AG10803 (cell line): ENCODE measurements at regions not wholly inside any gene's neighbourhood (a gene's known extent, or its start where the extent isn't known, plus 50 kb on each side); places are given as distances from the start of the nearest gene placed in this dataset.

Experiments
- DNase-seq: peaks from one replicate; pipeline ENCODE4 v3.0.0; 2010; ENCODE audit warnings: low read depth
- H3K4me3 ChIP-seq: 2 replicates; pipeline ENCODE4 v1.5.1; 2011; ENCODE audit warnings: mild to moderate bottlenecking, low read length, control low read depth
- TF ChIP-seq, protein P1 (sequence below): conservative IDR thresholded peaks from 2 replicates; pipeline ENCODE4 v1.5.1; 2011; ENCODE audit warnings: mild to moderate bottlenecking, low read length, control low read depth, inconsistent platforms

DNA sequence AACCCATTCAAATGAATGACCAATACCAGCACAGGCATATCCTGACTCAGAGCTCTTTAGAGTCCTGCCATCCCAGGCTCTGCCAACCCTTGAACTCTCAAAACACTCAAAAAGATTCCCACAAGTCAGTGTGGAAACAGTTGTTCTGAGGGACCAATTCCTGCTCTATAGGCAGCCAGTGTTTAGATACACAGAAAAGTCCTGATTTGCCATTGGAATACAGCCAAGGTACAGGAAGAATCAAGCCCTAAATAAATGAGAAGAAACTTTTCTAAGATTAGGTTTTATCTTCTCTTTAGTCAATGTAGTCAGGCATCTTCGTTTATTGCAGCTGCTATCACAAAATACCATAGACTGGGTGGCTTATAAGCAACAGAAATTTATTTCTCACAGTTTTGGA, 626.8 kb upstream of the ARID1B start:
- no peak overlapping the region for H3K4me3 ChIP-seq
- no peak for DNase-seq
- TF ChIP-seq, protein P1, sequence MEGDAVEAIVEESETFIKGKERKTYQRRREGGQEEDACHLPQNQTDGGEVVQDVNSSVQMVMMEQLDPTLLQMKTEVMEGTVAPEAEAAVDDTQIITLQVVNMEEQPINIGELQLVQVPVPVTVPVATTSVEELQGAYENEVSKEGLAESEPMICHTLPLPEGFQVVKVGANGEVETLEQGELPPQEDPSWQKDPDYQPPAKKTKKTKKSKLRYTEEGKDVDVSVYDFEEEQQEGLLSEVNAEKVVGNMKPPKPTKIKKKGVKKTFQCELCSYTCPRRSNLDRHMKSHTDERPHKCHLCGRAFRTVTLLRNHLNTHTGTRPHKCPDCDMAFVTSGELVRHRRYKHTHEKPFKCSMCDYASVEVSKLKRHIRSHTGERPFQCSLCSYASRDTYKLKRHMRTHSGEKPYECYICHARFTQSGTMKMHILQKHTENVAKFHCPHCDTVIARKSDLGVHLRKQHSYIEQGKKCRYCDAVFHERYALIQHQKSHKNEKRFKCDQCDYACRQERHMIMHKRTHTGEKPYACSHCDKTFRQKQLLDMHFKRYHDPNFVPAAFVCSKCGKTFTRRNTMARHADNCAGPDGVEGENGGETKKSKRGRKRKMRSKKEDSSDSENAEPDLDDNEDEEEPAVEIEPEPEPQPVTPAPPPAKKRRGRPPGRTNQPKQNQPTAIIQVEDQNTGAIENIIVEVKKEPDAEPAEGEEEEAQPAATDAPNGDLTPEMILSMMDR, result no peak

DNA sequence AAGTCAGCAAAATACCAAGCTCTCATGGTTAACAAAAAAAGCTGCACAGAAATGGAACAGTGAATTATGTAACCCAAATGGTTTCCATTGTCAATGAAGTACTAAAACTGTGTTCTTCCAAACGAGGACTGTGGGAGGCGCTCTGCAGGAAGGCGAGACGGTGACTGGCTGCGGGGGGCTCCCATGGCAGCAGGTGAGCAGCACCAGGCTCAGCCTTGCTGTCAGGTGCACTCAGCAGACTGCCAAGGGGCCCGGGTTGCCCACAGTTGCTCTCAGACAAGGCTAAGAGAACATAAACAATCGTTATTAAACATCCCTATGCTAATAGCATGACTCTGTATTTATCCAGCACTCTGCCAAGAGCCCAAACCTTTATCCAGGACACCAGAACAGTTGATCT, 630.3 kb upstream of the ARID1B start:
- DNase-seq, result no peak
- TF ChIP-seq, protein P1, result no peak
- H3K4me3 ChIP-seq, result no peak overlapping the region

DNA sequence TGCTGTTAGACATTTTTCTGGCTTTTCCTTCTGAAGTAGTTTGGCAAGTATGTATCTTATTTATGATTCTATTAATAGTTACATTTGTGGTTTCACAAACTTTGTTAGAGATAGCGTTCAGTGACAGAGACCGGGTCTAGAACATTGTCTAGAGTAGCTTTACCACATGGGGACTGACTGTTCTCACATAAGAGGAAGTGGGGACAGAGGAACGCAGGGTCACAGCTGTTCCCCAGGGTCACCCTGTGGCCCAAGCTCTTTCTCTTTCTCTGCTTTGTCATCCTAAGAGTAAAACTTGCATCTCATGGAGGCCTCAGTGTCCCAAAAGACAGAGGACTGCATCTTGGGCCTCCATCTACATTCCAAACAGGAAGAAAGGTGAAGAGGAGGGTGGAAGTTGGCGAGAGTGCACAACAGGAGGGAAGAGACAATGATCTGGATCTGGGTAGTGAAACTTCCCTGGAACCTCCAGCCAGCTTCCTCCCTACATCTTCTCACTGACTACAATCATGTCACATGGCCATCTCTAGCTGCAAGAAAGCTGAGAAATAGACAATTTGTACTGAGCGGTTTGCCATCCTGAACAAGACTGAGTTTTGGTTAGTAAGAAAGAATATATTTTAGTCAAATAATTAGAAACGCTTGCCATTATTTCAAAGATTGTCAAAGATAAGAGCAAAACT, 645.8 kb upstream of the ARID1B start:
- no peak overlapping the region for H3K4me3 ChIP-seq
- DNase-seq, result no peak
- TF ChIP-seq, protein P1, result no peak

DNA sequence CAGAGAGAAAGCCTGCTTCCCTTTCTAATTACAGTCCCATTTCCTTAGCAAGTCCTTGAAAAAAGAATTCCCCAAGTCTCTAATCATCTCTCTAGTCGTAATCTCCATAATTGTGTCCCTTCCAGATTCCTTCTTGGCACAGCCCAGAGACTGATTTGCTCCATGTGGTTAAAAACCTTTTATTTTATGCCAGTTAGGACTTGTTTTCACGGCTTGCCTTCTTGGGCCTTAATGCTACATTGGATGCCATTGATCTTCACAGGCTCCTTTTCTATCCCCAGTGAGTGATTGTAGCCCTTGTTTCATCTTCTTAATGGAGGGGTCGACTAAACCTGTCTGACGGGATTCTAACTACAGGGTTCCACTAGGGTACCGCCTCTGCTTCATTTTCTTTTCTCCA, 650.6 kb upstream of the ARID1B start:
- TF ChIP-seq, protein P1, result no peak
- DNase-seq, result no peak
- H3K4me3 ChIP-seq, result no peak overlapping the region

DNA sequence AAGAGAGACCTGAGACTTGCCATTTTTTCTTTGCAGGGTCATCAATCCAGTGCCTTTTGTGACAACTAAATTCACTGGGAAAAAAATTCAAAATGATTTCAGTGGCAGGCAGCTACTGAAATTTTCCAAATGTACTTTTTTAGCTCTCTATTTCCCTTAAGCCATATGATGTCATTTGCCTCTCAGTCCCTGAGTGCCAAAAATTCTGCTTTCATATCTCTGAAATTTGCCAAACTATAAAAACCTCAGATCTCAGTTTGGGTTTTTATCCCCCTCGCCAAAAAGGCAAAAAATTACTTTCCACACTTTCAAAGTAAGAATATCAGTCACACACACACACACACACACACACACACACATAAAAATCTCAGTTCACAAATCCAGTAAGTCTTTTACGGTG, 651.3 kb upstream of the ARID1B start:
- TF ChIP-seq, protein P1, result no peak
- no peak for DNase-seq
- H3K4me3 ChIP-seq, result no peak overlapping the region

DNA sequence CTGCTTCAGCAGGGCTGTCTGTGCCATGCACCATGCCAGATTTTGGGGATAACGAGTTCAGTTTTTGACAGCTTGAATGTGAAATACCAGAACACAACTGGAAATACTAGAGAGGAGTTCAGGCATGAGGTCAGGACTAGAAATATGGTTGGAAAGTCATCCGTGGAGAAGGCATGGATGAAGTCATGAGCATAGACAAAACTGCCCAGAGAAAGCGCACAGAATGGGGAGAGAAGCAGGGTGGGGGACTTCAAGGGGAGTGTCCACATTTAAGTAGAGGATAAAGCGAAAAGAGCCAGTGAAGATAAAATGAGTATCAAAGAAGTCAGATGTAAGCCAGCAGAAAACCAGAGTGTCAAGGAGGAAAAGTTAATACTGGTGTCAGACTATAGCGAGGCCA, 653.4 kb upstream of the ARID1B start:
- H3K4me3 ChIP-seq, result no peak overlapping the region
- TF ChIP-seq, protein P1, result no peak
- no peak for DNase-seq

DNA sequence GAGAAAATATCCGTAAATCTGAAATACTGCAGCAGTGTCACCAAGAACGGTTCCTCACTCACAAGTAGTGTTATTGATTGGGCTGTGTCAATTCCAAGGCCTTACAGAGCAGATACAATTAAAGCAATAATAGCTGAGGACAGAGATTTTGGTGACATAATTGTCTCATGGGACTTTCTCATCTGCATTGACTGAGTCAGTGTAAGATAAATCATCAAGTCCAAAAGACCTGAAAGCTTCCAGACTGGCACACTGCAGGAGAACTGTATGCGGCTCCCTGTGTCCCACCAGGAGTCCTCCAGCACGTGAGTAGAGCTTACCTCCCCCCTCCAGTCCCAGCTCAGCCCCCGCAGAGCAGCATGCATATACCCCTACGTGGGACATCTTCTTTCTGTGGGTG, 655.2 kb upstream of the ARID1B start:
- TF ChIP-seq, protein P1, result no peak
- no peak for DNase-seq
- no peak overlapping the region for H3K4me3 ChIP-seq
